Astrocyte (in vitro differentiated cells and primary cell): ENCODE measurements at regions not wholly inside any gene's neighbourhood (a gene's known extent, or its start where the extent isn't known, plus 50 kb on each side); places are given as distances from the start of the nearest gene placed in this dataset.

Source experiments
- DNase-seq: peaks from one replicate; pipeline ENCODE4 v3.0.0-alpha.2; 2010; ENCODE audit warnings: low read depth
- FAIRE-seq: peaks from 2 replicates; lab custom pipeline; 2011; peaks lifted over from hg19 to GRCh38; lab: Jason Lieb, UNC
- H2AFZ ChIP-seq: 2 replicates; pipeline ENCODE4 v1.6.0; 2012; ENCODE audit warnings: low read depth, low read length, inconsistent platforms
- H3K27ac ChIP-seq: 2 replicates; pipeline ENCODE4 v1.5.1; 2011; ENCODE audit warnings: low read depth, low read length, inconsistent platforms
- H3K27me3 ChIP-seq: 2 replicates; pipeline ENCODE4 v1.6.0; 2011; ENCODE audit warnings: low read length, inconsistent platforms; ENCODE audit not compliant: insufficient read depth
- H3K36me3 ChIP-seq: 2 replicates; pipeline ENCODE4 v1.5.1; 2011; ENCODE audit warnings: low read length, inconsistent platforms; ENCODE audit not compliant: insufficient read depth
- H3K4me1 ChIP-seq: 2 replicates; pipeline ENCODE4 v1.5.1; 2011; ENCODE audit warnings: low read length, inconsistent platforms; ENCODE audit not compliant: insufficient read depth
- H3K4me2 ChIP-seq: 2 replicates; pipeline ENCODE4 v1.6.0; 2012; ENCODE audit warnings: low read length, inconsistent platforms
- H3K4me3 ChIP-seq: 2 replicates; pipeline ENCODE4 v1.5.1; 2011; ENCODE audit warnings: low read depth, mild to moderate bottlenecking, low read length, inconsistent platforms; ENCODE audit not compliant: insufficient read depth
- H3K79me2 ChIP-seq: 2 replicates; pipeline ENCODE4 v1.6.0; 2012; ENCODE audit warnings: mild to moderate bottlenecking, low read length, inconsistent platforms; ENCODE audit not compliant: insufficient read depth
- H3K9ac ChIP-seq: 2 replicates; pipeline ENCODE4 v1.6.0; 2012; ENCODE audit warnings: mild to moderate bottlenecking, low read length, inconsistent platforms
- H3K9me3 ChIP-seq: 2 replicates; pipeline ENCODE4 v1.5.1; 2012; ENCODE audit warnings: low read depth, mild to moderate bottlenecking, low read length, inconsistent platforms; ENCODE audit not compliant: insufficient read depth
- H4K20me1 ChIP-seq: 2 replicates; pipeline ENCODE4 v1.6.0; 2012; ENCODE audit warnings: low read length, inconsistent platforms; ENCODE audit not compliant: insufficient read depth
- H3K27ac Mint-ChIP-seq: one replicate; pipeline ENCODE4 v1.8.0; 2021; ENCODE audit warnings: mild to moderate bottlenecking, mixed read lengths; ENCODE audit not compliant: unreplicated experiment
- H3K27me3 Mint-ChIP-seq: one replicate; pipeline ENCODE4 v1.8.0; 2021; ENCODE audit warnings: low read depth, mixed read lengths; ENCODE audit not compliant: unreplicated experiment
- H3K36me3 Mint-ChIP-seq: one replicate; pipeline ENCODE4 v1.8.0; 2021; ENCODE audit warnings: low read depth, mixed read lengths; ENCODE audit not compliant: unreplicated experiment
- H3K4me1 Mint-ChIP-seq: one replicate; pipeline ENCODE4 v1.8.0; 2021; ENCODE audit warnings: low read depth, mixed read lengths; ENCODE audit not compliant: unreplicated experiment
- H3K4me3 Mint-ChIP-seq: one replicate; pipeline ENCODE4 v1.8.0; 2021; ENCODE audit warnings: mild to moderate bottlenecking, moderate library complexity, mixed read lengths; ENCODE audit not compliant: unreplicated experiment
- H3K9me3 Mint-ChIP-seq: one replicate; pipeline ENCODE4 v1.8.0; 2021; ENCODE audit warnings: mild to moderate bottlenecking, mixed read lengths; ENCODE audit not compliant: unreplicated experiment
- EZH2 ChIP-seq: IDR thresholded peaks from 2 replicates; pipeline ENCODE4 v1.6.1; 2012; ENCODE audit warnings: mild to moderate bottlenecking, low read length, inconsistent platforms; ENCODE audit not compliant: insufficient read depth
- TF ChIP-seq, protein P1 (sequence below): IDR thresholded peaks from 2 replicates; pipeline ENCODE4 v1.5.1; 2011; ENCODE audit warnings: low read depth, mild to moderate bottlenecking, inconsistent platforms, low read length, moderate library complexity; ENCODE audit not compliant: insufficient read depth

DNA sequence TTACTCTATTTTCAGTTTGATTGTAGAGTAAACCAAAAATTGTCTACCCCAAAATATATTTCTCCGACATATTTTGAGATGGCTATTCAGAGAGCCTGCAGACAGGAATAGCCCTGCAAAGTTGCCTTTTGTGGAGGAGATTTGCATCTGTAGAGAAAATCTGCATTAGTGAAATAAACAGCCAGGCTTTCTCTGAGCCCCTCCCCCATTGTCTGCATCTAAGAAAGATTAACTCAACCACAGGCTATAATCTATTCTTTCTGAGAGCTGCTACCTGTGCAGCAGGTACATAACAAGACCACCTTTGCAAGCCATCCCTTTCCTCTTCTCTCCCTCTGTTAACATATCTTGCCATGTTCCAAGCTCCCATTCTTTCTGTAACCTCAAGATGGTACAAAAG, 1034.2 kb downstream of the SORCS3 start:
- Histone ChIP-seq H3K9ac (no peak overlapping the region), H3K27me3 (no peaks in the 10 kb centered on the region), H3K27ac (no peak overlapping the region), H3K79me2 (no peaks in the 10 kb centered on the region), H3K9me3 (no peaks in the 10 kb centered on the region), H3K4me1 (no peaks in the 10 kb centered on the region), H3K36me3 (no peaks in the 10 kb centered on the region), H4K20me1 (no peaks in the 10 kb centered on the region), H3K4me2 (no peak overlapping the region), H2AFZ (no peak overlapping the region), H3K4me3 (no peak overlapping the region)
- peaks cover 5% of the 10 kb centered on the region for H3K9me3 Mint-ChIP-seq
- H3K27ac Mint-ChIP-seq: no peak overlapping the region
- FAIRE-seq: no peak
- TF ChIP-seq, protein P1, sequence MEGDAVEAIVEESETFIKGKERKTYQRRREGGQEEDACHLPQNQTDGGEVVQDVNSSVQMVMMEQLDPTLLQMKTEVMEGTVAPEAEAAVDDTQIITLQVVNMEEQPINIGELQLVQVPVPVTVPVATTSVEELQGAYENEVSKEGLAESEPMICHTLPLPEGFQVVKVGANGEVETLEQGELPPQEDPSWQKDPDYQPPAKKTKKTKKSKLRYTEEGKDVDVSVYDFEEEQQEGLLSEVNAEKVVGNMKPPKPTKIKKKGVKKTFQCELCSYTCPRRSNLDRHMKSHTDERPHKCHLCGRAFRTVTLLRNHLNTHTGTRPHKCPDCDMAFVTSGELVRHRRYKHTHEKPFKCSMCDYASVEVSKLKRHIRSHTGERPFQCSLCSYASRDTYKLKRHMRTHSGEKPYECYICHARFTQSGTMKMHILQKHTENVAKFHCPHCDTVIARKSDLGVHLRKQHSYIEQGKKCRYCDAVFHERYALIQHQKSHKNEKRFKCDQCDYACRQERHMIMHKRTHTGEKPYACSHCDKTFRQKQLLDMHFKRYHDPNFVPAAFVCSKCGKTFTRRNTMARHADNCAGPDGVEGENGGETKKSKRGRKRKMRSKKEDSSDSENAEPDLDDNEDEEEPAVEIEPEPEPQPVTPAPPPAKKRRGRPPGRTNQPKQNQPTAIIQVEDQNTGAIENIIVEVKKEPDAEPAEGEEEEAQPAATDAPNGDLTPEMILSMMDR: no peak
- H3K36me3 Mint-ChIP-seq: no peaks in the 10 kb centered on the region
- no peaks in the 10 kb centered on the region for H3K27me3 Mint-ChIP-seq
- no peak for DNase-seq
- no peaks in the 10 kb centered on the region for H3K4me1 Mint-ChIP-seq
- H3K4me3 Mint-ChIP-seq: no peak overlapping the region

DNA sequence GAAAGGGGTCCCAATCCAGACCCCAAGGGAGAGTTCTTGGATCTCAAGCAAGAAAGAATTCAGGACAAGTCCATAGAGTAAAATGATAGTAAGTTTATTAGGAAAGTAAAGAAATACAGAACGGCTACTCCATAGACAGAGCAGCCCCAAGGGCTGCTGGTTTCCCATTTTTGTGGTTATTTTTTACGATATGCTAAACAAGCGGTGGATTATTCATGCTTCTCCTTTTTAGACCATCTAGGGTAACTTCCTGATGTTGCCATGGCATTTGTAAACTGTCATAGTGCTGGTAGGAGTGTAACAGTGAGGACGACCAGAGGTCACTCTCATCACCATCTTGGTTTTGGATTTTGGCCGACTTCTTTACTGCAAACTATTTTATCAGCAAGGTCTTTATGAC, 1033.4 kb downstream of the SORCS3 start:
- no peak for FAIRE-seq
- no peak overlapping the region for H3K27ac Mint-ChIP-seq

DNA sequence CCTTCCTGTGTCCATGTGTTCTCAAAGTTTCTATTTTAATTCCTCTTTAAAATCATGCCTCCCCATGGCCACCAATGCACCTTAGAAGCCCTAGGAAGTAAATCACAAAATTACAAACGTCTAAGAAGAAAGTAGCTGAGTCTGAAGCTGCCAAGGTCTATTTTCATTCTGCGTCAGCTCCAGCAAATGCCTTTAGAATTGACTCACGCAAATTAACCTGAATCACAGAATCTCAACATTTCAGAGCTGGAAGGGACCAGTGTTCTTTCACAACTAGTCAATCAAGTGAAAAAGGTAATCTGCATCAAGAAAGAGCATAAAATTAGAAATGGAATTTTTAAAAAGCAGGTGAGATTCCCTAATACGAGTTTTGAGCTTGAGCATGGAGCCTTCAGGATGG, 1017.6 kb downstream of the SORCS3 start:
- H3K4me3 Mint-ChIP-seq: no peak overlapping the region
- no peaks in the 10 kb centered on the region for H3K27me3 ChIP-seq
- H3K4me1 Mint-ChIP-seq: no peaks in the 10 kb centered on the region
- H3K4me2 ChIP-seq: no peak overlapping the region
- DNase-seq: peak; percentile 2
- no peak for TF ChIP-seq EZH2
- TF ChIP-seq, protein P1: no peak
- H3K4me3 ChIP-seq: no peak overlapping the region
- no peaks in the 10 kb centered on the region for H3K9me3 Mint-ChIP-seq
- H3K9me3 ChIP-seq: no peaks in the 10 kb centered on the region
- H3K36me3 ChIP-seq: no peaks in the 10 kb centered on the region
- H3K27ac ChIP-seq: no peak overlapping the region
- H2AFZ ChIP-seq: no peak overlapping the region
- H3K27ac Mint-ChIP-seq: no peak overlapping the region
- peaks cover 2% of the 10 kb centered on the region for H3K27me3 Mint-ChIP-seq
- H3K36me3 Mint-ChIP-seq: no peaks in the 10 kb centered on the region
- H3K9ac ChIP-seq: no peak overlapping the region
- no peaks in the 10 kb centered on the region for H3K4me1 ChIP-seq
- H4K20me1 ChIP-seq: no peaks in the 10 kb centered on the region
- H3K79me2 ChIP-seq: no peaks in the 10 kb centered on the region
- FAIRE-seq: no peak

More for the DNA sequence above, 1033.4 kb downstream of the SORCS3 start:
- Histone ChIP-seq H3K36me3 (no peaks in the 10 kb centered on the region), H3K27me3 (no peaks in the 10 kb centered on the region), H4K20me1 (no peaks in the 10 kb centered on the region), H3K4me1 (no peaks in the 10 kb centered on the region), H3K79me2 (no peaks in the 10 kb centered on the region), H3K4me3 (no peak overlapping the region), H3K4me2 (no peak overlapping the region), H3K9ac (no peak overlapping the region), H3K9me3 (no peaks in the 10 kb centered on the region), H2AFZ (no peak overlapping the region), H3K27ac (no peak overlapping the region)
- DNase-seq: no peak
- Mint-ChIP-seq H3K9me3 (peaks cover 3% of the 10 kb centered on the region), H3K27me3 (no peaks in the 10 kb centered on the region), H3K4me3 (no peak overlapping the region), H3K36me3 (no peaks in the 10 kb centered on the region), H3K4me1 (no peaks in the 10 kb centered on the region)
- TF ChIP-seq, protein P1: no peak
- TF ChIP-seq EZH2: no peak
